Stomach (tissue), 8 donors: ENCODE measurements at regions not wholly inside any gene's neighbourhood (a gene's known extent, or its start where the extent isn't known, plus 50 kb on each side); places are given as distances from the start of the nearest gene placed in this dataset.

Source experiments
- DNase-seq, 2 donors: peaks; one replicate each; pipeline versions ENCODE4 v3.0.0 to v3.0.0-alpha.2; 2013 to 2019
- H3K27ac ChIP-seq, 5 donors: fragments of 200-600 bp in 4 of 5; sonication (generic) in 4 of 5; one replicate each; pipeline ENCODE4 v1.5.1; 2013 to 2019; ENCODE audit warnings: mild to moderate bottlenecking in 1 of 5, moderate library complexity in 1 of 5
- H3K27me3 ChIP-seq, 3 donors: fragments of 200-600 bp; sonication (generic); one replicate each; pipeline ENCODE4 v1.5.1; 2017 to 2019; ENCODE audit warnings: mixed run types in 1 of 3
- H3K36me3 ChIP-seq, 4 donors: fragments of 200-600 bp; sonication (generic); 1 replicate in 3 of 4; 2 replicates in 1 of 4; pipeline ENCODE4 v1.5.1; 2016 to 2019
- H3K4me1 ChIP-seq, 4 donors: fragments of 200-600 bp; sonication (generic); one replicate each; pipeline ENCODE4 v1.5.1; 2016 to 2019
- H3K4me3 ChIP-seq, 4 donors: fragments of 200-600 bp; sonication (generic) in 3 of 4; one replicate each; pipeline ENCODE4 v1.5.1; 2016 to 2019; ENCODE audit warnings: mild to moderate bottlenecking in 1 of 4
- H3K9me3 ChIP-seq, 4 donors: fragments of 200-600 bp; sonication (generic); one replicate each; pipeline ENCODE4 v1.5.1; 2016 to 2019
- EP300 ChIP-seq: sonication (generic); formaldehyde crosslinking; IDR thresholded peaks from one replicate; pipeline ENCODE4 v1.6.1; 2017; ENCODE audit warnings: antibody characterized with exemption
- POLR2A ChIP-seq, 4 donors: fragments of 450-650 bp; IDR thresholded peaks; one replicate each; pipeline ENCODE4 v1.6.1; 2016; ENCODE audit warnings: antibody characterized with exemption in 4 of 4, control low read depth in 2 of 4, mild to moderate bottlenecking in 1 of 4, moderate library complexity in 1 of 4
- POLR2AphosphoS5 ChIP-seq, 3 donors: sonication (generic); formaldehyde crosslinking; IDR thresholded peaks; one replicate each; pipeline ENCODE4 v1.6.1; 2016; ENCODE audit warnings: antibody characterized with exemption in 3 of 3
- WGBS, 5 donors: extraction: QIAGEN DNeasy Blood & Tissue Kit in 3 of 5; methylation state at CpG; one replicate each; pipeline versions ENCODE4 v1.1.5 to v1.1.7; 2013 to 2018; 5-methylcytosine and 5-hydroxymethylcytosine counted together
- intact Hi-C: fragments of 100-400 bp; cut with DNase I; formaldehyde crosslinking; loops from one replicate; pipeline ENCODE4 v1.15.1; 2023; ENCODE audit warnings: low total_unique reads
- TF ChIP-seq, protein P1 (sequence below), 7 experiments: fragments of 450-650 bp in 4 of 7; fragments of 200-600 bp in 3 of 7; sonication (generic) in 3 of 7; IDR thresholded peaks; one replicate each; pipeline ENCODE4 v1.5.1; 2016 to 2019; ENCODE audit warnings: antibody characterized with exemption in 7 of 7, control low read depth in 2 of 7, mild to moderate bottlenecking in 1 of 7
- donor health status: healthy with polysubstance abuse.
- donor health status: Bipolar disorder and iron deficiency.
- donor health status: healthy.

- no peaks in the 10 kb centered on the region for H3K4me1 ChIP-seq
- no peak overlapping the region for H3K4me3 ChIP-seq
- TF ChIP-seq EP300 (no peak), POLR2A (IDR thresholded peaks at IDR 0.05) (no peak), POLR2AphosphoS5 (IDR thresholded peaks at IDR 0.05) (no peak)
- TF ChIP-seq, protein P1, sequence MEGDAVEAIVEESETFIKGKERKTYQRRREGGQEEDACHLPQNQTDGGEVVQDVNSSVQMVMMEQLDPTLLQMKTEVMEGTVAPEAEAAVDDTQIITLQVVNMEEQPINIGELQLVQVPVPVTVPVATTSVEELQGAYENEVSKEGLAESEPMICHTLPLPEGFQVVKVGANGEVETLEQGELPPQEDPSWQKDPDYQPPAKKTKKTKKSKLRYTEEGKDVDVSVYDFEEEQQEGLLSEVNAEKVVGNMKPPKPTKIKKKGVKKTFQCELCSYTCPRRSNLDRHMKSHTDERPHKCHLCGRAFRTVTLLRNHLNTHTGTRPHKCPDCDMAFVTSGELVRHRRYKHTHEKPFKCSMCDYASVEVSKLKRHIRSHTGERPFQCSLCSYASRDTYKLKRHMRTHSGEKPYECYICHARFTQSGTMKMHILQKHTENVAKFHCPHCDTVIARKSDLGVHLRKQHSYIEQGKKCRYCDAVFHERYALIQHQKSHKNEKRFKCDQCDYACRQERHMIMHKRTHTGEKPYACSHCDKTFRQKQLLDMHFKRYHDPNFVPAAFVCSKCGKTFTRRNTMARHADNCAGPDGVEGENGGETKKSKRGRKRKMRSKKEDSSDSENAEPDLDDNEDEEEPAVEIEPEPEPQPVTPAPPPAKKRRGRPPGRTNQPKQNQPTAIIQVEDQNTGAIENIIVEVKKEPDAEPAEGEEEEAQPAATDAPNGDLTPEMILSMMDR (IDR thresholded peaks at IDR 0.05), result no peak
- DNase-seq, result no peak
- H3K27ac ChIP-seq, result no peak overlapping the region
- intact Hi-C loops, result no loop called here
- peaks cover 8 to 18% (median 10%) of the 10 kb centered on the region in 4 donors for H3K9me3 ChIP-seq
- no peaks in the 10 kb centered on the region for H3K36me3 ChIP-seq
- no peaks in the 10 kb centered on the region for H3K27me3 ChIP-seq
Observed at GRCh38 chr6:2524090-2524489, 226.6 kb downstream of the MYLK4 start.

DNA sequence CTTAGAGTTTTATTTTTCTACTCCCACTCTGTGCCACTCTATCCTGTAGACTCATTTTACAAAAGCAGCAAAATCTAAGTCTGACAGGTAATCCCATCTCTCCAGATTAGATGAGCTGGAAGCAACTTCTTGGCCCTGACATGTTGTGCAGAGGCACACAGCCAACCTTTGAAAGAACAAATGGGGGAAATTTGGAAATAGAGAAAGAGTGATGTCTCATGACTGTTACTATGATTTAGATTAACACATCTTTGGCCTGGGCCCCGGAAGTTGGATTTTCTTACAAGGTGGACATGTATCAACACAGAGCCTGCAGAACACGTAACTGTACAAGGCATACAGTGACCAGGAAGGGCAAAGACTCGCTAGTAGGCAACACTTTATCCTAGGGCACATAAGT, 227.7 kb downstream of the MYLK4 start:
- Histone ChIP-seq H3K4me1 (no peaks in the 10 kb centered on the region), H3K4me3 (no peak overlapping the region), H3K27ac (no peak overlapping the region), H3K9me3 (peaks cover 8 to 18% (median 13%) of the 10 kb centered on the region in 4 donors), H3K27me3 (no peaks in the 10 kb centered on the region), H3K36me3 (no peaks in the 10 kb centered on the region)
- DNase-seq, result no peak
- 72 to 92% (median 88%) methylated on average over 3 of the region's 3 CpGs for WGBS, 5 donors
- intact Hi-C loops, result no loop called here
- TF ChIP-seq EP300 (no peak), POLR2AphosphoS5 (IDR thresholded peaks at IDR 0.05) (no peak), POLR2A (IDR thresholded peaks at IDR 0.05) (no peak)
- TF ChIP-seq, protein P1 (IDR thresholded peaks at IDR 0.05), result no peak

DNA sequence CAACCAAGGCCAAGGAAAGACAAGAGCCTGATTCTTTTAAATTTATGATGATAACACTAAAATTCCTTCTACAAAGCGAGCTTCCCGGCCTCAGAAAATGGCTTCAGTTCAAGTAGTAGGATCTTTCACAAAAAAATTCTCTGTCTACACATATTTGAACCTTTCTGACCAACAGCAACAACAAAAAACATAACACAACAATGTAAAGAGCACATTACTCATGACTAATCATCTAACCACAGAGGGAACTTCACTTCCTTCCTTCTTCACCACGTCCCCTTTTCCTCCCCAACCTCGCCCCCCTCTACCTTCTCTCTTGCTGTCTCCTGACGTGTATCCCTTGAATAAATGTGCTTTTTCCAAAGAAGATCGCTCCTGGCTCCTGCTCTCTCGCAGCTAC, 228.2 kb downstream of the MYLK4 start:
- Histone ChIP-seq H3K4me3 (no peak overlapping the region), H3K4me1 (no peaks in the 10 kb centered on the region), H3K27me3 (no peaks in the 10 kb centered on the region), H3K9me3 (peaks cover 8 to 18% (median 13%) of the 10 kb centered on the region in 4 donors), H3K27ac (no peak overlapping the region), H3K36me3 (no peaks in the 10 kb centered on the region)
- intact Hi-C loops, result no loop called here
- DNase-seq, result no peak
- TF ChIP-seq POLR2AphosphoS5 (IDR thresholded peaks at IDR 0.05), result no peak
- TF ChIP-seq POLR2A (IDR thresholded peaks at IDR 0.05), result no peak
- TF ChIP-seq, protein P1 (IDR thresholded peaks at IDR 0.05), result no peak
- no peak for TF ChIP-seq EP300
- 66 to 78% (median 71%) methylated on average over 7 of the region's 7 CpGs for WGBS, 5 donors

DNA sequence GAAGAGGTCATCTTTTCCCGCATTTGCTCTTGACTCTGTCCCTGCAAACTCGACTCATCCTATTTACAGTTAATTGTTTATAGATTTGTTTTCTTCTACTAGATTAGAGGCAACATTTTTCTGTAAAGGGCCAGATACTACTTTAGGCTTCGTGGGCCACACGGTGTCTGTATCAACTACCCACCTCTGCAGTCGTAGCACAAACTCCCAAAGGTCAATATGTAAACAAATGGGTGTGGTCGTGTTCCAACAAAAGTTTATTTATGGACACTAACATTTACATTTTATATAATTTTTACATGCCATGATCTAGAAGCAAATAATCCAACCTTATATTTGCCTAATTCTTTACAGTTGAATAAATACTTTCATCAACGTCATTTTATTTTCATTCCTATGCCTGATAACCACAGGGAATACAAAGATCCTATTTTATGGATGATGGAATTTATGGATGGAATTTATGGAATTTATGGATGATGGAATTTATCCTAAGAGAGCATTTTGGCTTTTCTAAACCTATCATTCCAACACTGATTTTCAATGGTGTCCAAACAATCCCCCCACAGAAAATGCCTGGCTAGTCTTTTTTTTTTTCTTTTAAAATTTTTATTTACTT, 232.8 kb downstream of the MYLK4 start:
- DNase-seq, result no peak
- H3K4me1 ChIP-seq, result peaks cover 0 to 18% (median 0%) of the 10 kb centered on the region in 4 donors
- no peak overlapping the region for H3K4me3 ChIP-seq
- peaks cover 8 to 14% (median 11%) of the 10 kb centered on the region in 4 donors for H3K9me3 ChIP-seq
- 47 to 68% (median 60%) methylated on average over 7 of the region's 7 CpGs for WGBS, 5 donors
- H3K27ac ChIP-seq, result no peak overlapping the region
- intact Hi-C loops, result no loop called here
- TF ChIP-seq POLR2AphosphoS5 (IDR thresholded peaks at IDR 0.05) (no peak), EP300 (no peak), POLR2A (IDR thresholded peaks at IDR 0.05) (no peak)
- TF ChIP-seq, protein P1 (IDR thresholded peaks at IDR 0.05), result no peak
- H3K36me3 ChIP-seq, result no peaks in the 10 kb centered on the region
- no peaks in the 10 kb centered on the region for H3K27me3 ChIP-seq
